ENCODE measurements at regions not wholly inside any gene's neighbourhood (a gene's known extent, or its start where the extent isn't known, plus 50 kb on each side); places are given as distances from the start of the nearest gene placed in this dataset.
A peak's percentile ranks its signal among the peaks of the same experiment; 100 is the strongest.

DNA sequence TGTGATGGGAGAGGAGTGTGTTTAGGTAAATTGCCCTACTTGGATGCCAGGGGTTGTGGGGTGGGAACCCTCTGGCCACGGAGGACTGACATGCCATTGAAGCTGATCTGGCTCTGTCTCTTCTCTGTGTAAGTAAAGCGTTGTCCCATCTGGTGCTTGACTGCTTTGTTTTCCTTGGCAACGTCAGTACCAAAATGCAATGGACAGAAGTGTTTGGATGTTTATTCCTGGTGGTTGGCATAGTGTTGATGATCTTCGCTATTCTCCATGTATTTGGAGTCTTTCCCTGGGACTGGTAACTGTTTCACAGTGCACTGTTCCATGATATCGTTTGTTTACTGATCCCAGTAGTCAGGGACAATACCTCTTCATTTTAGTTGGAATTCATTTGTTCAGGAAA lies 130.5 kb upstream of the MCTP2 start:
- DNase-seq (ENCODE audit: low spot score), result no peak

DNA sequence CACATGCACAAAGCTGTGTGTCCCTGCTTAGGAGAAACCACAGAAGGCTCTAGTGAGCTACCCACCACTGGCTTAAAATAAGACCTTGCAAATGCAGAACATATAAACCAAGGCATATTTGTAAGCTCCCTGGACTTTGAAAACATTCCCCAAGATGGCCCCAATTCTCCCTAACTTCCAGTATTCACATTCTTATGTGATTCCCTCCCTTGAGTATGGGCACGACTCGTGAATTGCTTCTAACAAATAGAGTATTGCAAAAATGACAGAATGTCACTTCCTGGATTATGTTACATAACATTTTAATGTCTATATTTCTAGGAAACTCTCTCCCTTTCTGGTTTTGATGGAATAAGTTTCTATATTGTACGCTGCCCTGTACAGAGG lies 131.8 kb upstream of the MCTP2 start:
- no peak for DNase-seq (ENCODE audit: low spot score)

DNA sequence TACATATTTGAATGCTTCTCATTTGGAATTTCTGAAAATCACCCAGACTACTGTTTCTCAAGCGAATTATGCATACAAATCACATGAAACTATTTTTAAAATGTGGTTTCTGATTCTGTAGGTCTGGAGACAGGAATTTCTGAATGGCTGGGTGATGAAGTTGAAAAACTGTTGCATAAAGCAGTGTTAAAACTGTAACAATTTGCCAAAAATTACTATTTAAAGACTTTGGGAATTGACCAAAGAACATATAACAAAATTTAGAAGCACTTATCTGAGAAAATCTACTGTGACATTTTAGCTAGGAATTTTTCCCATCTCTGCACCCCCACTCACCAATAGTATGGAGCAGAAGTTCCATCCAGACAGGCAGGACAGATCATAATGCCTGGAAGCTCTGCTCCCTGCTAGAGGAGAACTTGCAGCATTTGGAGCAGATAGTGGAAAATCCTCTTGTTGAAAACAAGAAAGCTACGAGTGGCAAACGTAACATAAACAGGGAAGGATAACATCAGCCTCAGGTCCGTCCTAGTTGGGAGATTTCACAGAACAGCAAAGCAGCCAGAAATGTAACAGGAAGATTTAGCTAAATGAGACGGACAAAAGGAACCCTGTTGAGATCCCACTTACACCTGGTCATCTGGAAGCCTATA lies 132.3 kb upstream of the MCTP2 start:
- DNase-seq (ENCODE audit: low spot score), result no peak

DNA sequence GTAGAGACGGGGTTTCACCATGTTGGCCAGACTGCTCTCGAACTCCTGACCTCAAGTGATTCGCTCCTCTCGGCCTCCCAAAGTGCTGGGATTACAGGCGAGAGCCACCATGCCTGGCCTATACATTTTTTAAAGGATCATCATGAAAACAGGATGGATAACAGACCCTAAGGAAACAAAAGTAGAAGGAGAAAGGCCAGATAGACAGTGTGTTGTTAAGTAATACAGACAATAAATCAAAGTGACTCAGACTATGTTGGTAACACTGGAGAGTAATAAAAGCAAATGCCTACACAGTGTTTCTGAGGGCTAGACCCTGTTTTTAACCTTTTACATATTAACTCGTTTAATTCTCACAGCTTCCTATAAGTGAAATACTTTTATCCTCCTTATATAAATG lies 133.8 kb upstream of the MCTP2 start:
- no peak for DNase-seq (ENCODE audit: low spot score)

DNA sequence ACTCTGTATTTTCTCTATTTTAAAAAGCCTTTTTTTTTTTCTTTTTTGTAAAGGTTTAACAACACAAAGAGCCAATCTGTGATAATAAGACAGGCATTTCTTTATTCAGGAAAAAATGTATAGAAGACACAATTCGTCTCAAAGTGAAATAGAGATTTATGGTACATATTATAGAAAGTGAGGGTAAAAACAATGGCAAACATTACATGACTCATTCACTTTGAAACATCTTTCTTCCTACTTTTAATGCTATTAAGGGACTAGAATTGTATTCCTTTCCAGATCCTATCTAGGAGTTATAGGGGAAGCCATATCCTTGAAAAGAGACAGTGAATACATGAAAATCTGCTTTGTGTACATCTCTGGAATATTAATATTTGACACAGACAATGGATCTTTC lies 137.1 kb upstream of the MCTP2 start:
- DNase-seq (ENCODE audit: low spot score), result no peak

DNA sequence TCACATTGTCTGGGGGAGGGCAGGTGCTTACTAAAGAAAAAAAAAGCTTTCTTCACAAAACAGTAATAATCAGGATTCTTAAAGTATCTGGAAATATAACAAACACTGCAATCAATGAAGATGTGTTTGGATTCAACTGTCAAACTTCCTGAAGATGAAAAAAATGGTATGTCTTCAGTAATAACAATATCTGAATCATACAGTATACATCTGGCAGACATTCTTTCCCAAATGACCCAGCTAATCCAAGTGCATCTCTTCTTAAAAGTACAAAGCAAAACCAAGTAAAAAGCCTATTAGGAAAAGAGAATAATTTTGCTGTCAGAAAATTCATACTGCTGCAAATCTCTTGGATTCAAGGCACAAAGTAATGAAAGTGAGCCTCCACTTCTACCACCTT lies 145.0 kb upstream of the MCTP2 start:
- DNase-seq (ENCODE audit: low spot score), result no peak

GRCh38 chr15:94083467-94084052 lies 147.8 kb upstream of the MCTP2 start:
- DNase-seq (ENCODE audit: low spot score), result no peak

GRCh38 chr15:94081829-94082228 lies 149.5 kb upstream of the MCTP2 start:
- no peak for DNase-seq (ENCODE audit: low spot score)

- no peak for DNase-seq (ENCODE audit: low spot score)
Measured at GRCh38 chr15:94080989-94081605, 150.3 kb upstream of the MCTP2 start.

GRCh38 chr15:94080416-94080815 lies 150.9 kb upstream of the MCTP2 start:
- no peak for DNase-seq (ENCODE audit: low spot score)

DNA sequence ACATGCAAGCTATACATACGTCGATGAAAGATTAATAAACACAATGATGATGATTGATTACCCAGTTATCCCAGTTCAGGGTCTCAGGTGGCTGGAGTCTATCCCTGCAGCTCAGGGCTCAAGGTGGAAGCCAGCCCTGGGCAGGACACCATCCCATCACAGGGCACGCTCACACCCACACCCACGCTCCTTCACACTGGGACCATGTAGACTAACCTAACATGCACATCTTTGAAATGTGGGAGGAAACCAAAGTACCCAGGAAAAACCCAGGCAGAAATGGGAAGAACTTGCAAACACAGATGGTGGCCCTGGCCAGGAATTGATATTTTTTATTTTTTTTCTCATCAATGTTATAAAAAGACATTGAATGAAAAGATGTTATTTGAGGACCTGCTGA lies 151.4 kb upstream of the MCTP2 start:
- DNase-seq (ENCODE audit: low spot score), result no peak

DNA sequence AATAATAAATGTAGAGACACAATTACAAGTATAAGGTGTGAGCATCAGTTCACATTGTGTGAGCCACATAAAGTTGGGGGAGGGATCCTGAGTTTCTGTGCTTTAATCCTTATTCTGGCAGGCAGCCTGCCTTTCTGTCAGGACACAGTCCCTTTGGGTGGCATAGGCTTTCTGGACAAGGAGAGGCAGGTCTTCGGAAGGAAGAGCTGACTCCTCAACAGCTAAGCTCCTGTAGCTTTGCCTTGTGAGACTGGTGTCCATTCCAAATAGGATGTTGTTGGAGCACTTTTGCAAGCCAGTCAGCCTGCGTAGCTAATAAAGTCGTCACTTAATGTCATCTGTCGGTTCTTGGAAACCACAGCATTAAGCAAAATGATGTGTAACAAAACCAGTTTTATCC lies 151.9 kb upstream of the MCTP2 start:
- DNase-seq (ENCODE audit: low spot score), result no peak

DNA sequence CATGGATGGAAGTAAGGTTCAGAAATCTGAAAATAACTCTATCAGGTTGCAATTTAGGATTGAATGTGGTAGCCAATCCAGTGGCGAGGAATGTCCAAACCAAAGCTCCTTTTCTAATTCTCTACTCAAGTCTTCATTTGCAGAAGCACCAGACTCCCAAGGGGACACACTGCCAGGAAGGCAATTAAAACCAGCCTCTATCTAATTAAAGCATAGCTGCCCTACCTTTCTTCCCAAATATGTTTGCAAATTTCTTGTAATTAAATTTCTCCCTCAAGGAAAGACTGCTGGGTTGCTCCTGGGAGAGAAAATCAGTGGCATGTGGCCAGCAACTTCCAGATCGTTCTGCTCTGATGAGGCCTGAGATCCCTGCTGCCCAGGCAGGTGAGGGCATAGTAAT lies 153.4 kb upstream of the MCTP2 start:
- DNase-seq (ENCODE audit: low spot score), result no peak

GRCh38 chr15:94075349-94075748 lies 156.0 kb upstream of the MCTP2 start:
- peak; percentile 76 for DNase-seq (ENCODE audit: low spot score)

GRCh38 chr15:94070356-94071295 lies 160.7 kb upstream of the MCTP2 start:
- DNase-seq (ENCODE audit: low spot score), result no peak

GRCh38 chr15:94069844-94070243 lies 161.5 kb upstream of the MCTP2 start:
- DNase-seq (ENCODE audit: low spot score), result no peak

GRCh38 chr15:94066811-94067210 lies 164.6 kb upstream of the MCTP2 start:
- DNase-seq (ENCODE audit: low spot score), result no peak

- no peak for DNase-seq (ENCODE audit: low spot score)
Measured at GRCh38 chr15:94066046-94066445, 165.3 kb upstream of the MCTP2 start.

GRCh38 chr15:94064676-94065313 lies 166.6 kb upstream of the MCTP2 start:
- DNase-seq (ENCODE audit: low spot score), result no peak

- no peak for DNase-seq (ENCODE audit: low spot score)
Measured at GRCh38 chr15:94061041-94061440, 170.3 kb upstream of the MCTP2 start.

DNA sequence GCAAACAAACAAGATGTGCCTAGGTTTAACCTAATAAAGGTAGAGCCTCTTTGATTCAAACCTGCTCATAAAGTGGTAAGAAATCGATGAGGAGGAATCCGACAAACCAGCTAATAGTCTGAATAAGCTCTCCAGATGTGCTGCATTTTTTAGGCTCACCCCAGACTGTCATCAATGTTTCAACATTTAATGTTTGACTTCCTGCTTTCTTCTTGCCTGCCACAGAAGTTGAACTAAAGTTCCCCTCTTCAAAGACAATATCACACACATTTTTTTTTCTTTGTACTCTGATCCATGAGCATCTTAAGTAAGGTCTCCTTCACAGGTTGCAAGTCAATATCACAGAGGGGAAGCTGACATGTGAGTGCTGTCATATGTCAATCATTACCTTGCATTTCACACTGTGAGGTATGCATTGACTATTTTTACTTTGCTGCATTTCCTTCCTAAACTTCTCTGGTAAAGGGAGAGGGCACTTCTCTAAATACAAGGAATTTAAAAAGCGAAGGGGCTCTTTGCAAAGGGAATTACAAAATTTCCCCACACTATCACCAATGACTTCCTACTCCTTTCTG lies 172.3 kb upstream of the MCTP2 start:
- DNase-seq (ENCODE audit: low spot score), result no peak

GRCh38 chr15:94057305-94057704 lies 174.1 kb upstream of the MCTP2 start:
- DNase-seq (ENCODE audit: low spot score), result no peak
